Central memory CD4-positive, alpha-beta T cell (primary cell): ENCODE measurements at regions not wholly inside any gene's neighbourhood (a gene's known extent, or its start where the extent isn't known, plus 50 kb on each side); places are given as distances from the start of the nearest gene placed in this dataset.
A peak's percentile ranks its signal among the peaks of the same experiment; 100 is the strongest.
"Not testable (repeated sequence)": the region's sequence is repeated elsewhere in the genome, so short reads cannot be mapped to it uniquely, and the experiment has no call there.

Source experiments
- DNase-seq: peaks from one replicate; pipeline ENCODE4 v3.0.0; 2022

- no peak for DNase-seq
These were observed 132.9 kb upstream of the LRIG1 start for GRCh38 chr3:66633402-66634381.

- no peak for DNase-seq
These were observed 137.9 kb upstream of the LRIG1 start for GRCh38 chr3:66638717-66639116.

GRCh38 chr3:66639809-66640356 is 139.1 kb upstream of the LRIG1 start:
- DNase-seq, result no peak

- DNase-seq, result no peak
These were observed 141.2 kb upstream of the LRIG1 start for GRCh38 chr3:66642019-66642418.

GRCh38 chr3:66642484-66642883 is 141.7 kb upstream of the LRIG1 start:
- DNase-seq, result no peak

GRCh38 chr3:66644549-66644948 is 143.7 kb upstream of the LRIG1 start:
- no peak for DNase-seq

- DNase-seq, result no peak
These were observed 148.2 kb upstream of the LRIG1 start for GRCh38 chr3:66648975-66649374.

GRCh38 chr3:66651520-66651919 is 150.7 kb upstream of the LRIG1 start:
- not testable (repeated sequence) for DNase-seq

GRCh38 chr3:66652100-66652499 is 151.3 kb upstream of the LRIG1 start:
- not testable (repeated sequence) for DNase-seq

- no peak for DNase-seq
These were observed 154.2 kb upstream of the LRIG1 start for GRCh38 chr3:66655044-66655443.

- no peak for DNase-seq
These were observed 154.8 kb upstream of the LRIG1 start for GRCh38 chr3:66655671-66656070.

GRCh38 chr3:66656609-66657008 is 155.8 kb upstream of the LRIG1 start:
- DNase-seq, result no peak

GRCh38 chr3:66659056-66659455 is 158.2 kb upstream of the LRIG1 start:
- no peak for DNase-seq

GRCh38 chr3:66661628-66662027 is 160.8 kb upstream of the LRIG1 start:
- DNase-seq, result no peak

GRCh38 chr3:66662894-66663293 is 162.1 kb upstream of the LRIG1 start:
- no peak for DNase-seq

GRCh38 chr3:66665021-66665695 is 164.3 kb upstream of the LRIG1 start:
- no peak for DNase-seq

- no peak for DNase-seq
These were observed 165.5 kb upstream of the LRIG1 start for GRCh38 chr3:66666362-66666761.

- DNase-seq, result no peak
These were observed 166.4 kb upstream of the LRIG1 start for GRCh38 chr3:66667263-66667662.

GRCh38 chr3:66671291-66671690 is 170.5 kb upstream of the LRIG1 start:
- peak; percentile 2 for DNase-seq

GRCh38 chr3:66672830-66673229 is 172.0 kb upstream of the LRIG1 start:
- no peak for DNase-seq

GRCh38 chr3:66673293-66673692 is 172.5 kb upstream of the LRIG1 start:
- no peak for DNase-seq

- DNase-seq, result no peak
These were observed 174.5 kb upstream of the LRIG1 start for GRCh38 chr3:66675366-66675765.

GRCh38 chr3:66692042-66692765 is 191.4 kb upstream of the LRIG1 start:
- DNase-seq, result no peak
